CD4-positive, alpha-beta T cell (primary cell): ENCODE measurements at regions not wholly inside any gene's neighbourhood (a gene's known extent, or its start where the extent isn't known, plus 50 kb on each side); places are given as distances from the start of the nearest gene placed in this dataset.

Experiments
- ATAC-seq: fragments of 200-7000 bp; cut with Tn5 transposase; one replicate; pipeline ENCODE4 v1.10.0; 2022; ENCODE audit warnings: mild to moderate bottlenecking; ENCODE audit not compliant: poor library complexity
- CTCF ChIA-PET: fragments of 350-600 bp; sonication (Branson Sonifier 250); formaldehyde crosslinking; loops from one replicate; lab custom pipeline; 2021; ENCODE audit warnings: antibody characterized with exemption, inconsistent platforms; lab: Charles Lee
- POLR2A ChIA-PET: fragments of 350-600 bp; sonication (Branson Sonifier 250); formaldehyde crosslinking; loops from one replicate; lab custom pipeline; 2021; ENCODE audit warnings: antibody characterized with exemption, inconsistent platforms; lab: Charles Lee
- DNase-seq, 14 experiments: peaks; one replicate each; pipeline ENCODE4 v3.0.0-alpha.2; 2013 to 2020; ENCODE audit warnings: mixed read lengths in 2 of 14
- H3K27ac ChIP-seq, 2 donors: one replicate each; pipeline versions ENCODE4 v1.5.1 to v1.7.0; 2013; ENCODE audit warnings: low read length in 2 of 2, low read depth in 1 of 2, mild to moderate bottlenecking in 1 of 2
- H3K27me3 ChIP-seq, 2 experiments: 1 replicate in 1 of 2; 2 replicates in 1 of 2; pipeline versions ENCODE4 v1.6.1 to v1.7.0; 2013; ENCODE audit warnings: low read length in 2 of 2, control low read depth in 1 of 2, mild to moderate bottlenecking in 1 of 2, moderate library complexity in 1 of 2; ENCODE audit not compliant: insufficient read depth in 2 of 2, control insufficient read depth in 1 of 2
- H3K36me3 ChIP-seq: one replicate; pipeline ENCODE4 v1.6.1; 2013; ENCODE audit warnings: low read length, control low read depth; ENCODE audit not compliant: insufficient read depth
- H3K4me1 ChIP-seq: one replicate; pipeline ENCODE4 v1.6.1; 2013; ENCODE audit warnings: low read length, control low read depth; ENCODE audit not compliant: insufficient read depth
- H3K4me3 ChIP-seq: one replicate; pipeline ENCODE4 v1.5.1; 2013; ENCODE audit warnings: mild to moderate bottlenecking, low read length, moderate library complexity
- H3K9me3 ChIP-seq, 2 experiments: 1 replicate in 1 of 2; 2 replicates in 1 of 2; pipeline versions ENCODE4 v1.6.1 to v1.7.0; 2013; ENCODE audit warnings: low read length in 2 of 2, mild to moderate bottlenecking in 2 of 2, control low read depth in 1 of 2, moderate library complexity in 1 of 2; ENCODE audit not compliant: control insufficient read depth in 1 of 2, insufficient read depth in 1 of 2
- H3K27ac Mint-ChIP-seq: one replicate; pipeline ENCODE4 v1.8.0; 2020; ENCODE audit warnings: mixed read lengths
- H3K27me3 Mint-ChIP-seq: one replicate; pipeline ENCODE4 v1.8.0; 2021; ENCODE audit warnings: mixed read lengths
- H3K36me3 Mint-ChIP-seq: one replicate; pipeline ENCODE4 v1.8.0; 2021; ENCODE audit warnings: low read depth, mixed read lengths
- H3K4me1 Mint-ChIP-seq: one replicate; pipeline ENCODE4 v1.8.0; 2021; ENCODE audit warnings: low read depth, mixed read lengths
- H3K4me3 Mint-ChIP-seq: one replicate; pipeline ENCODE4 v1.8.0; 2020; ENCODE audit warnings: mild to moderate bottlenecking, mixed read lengths
- H3K9me3 Mint-ChIP-seq: one replicate; pipeline ENCODE4 v1.8.0; 2020; ENCODE audit warnings: mixed read lengths
- intact Hi-C, 2 experiments: fragments of 100-400 bp; cut with DNase I in 1 of 2; cut with micrococcal nuclease in 1 of 2; formaldehyde crosslinking; loops; one replicate each; pipeline versions ENCODE4 v1.15.1 to v1.9.0; 2023 to 2025; cut with DNase I, micrococcal nuclease
- TF ChIP-seq, protein P1 (sequence below): fragments of 200-600 bp; IDR thresholded peaks from one replicate; pipeline ENCODE4 v1.8.0; 2022; ENCODE audit warnings: antibody characterized with exemption, mild to moderate bottlenecking

GRCh38 chr21:27561116-27561515, 594.2 kb upstream of the ADAMTS5 start:
- Histone ChIP-seq H3K36me3 (no peaks in the 10 kb centered on the region), H3K9me3 (no peaks in the 10 kb centered on the region), H3K27ac (no peak overlapping the region), H3K4me1 (no peaks in the 10 kb centered on the region), H3K4me3 (no peak overlapping the region), H3K27me3 (no peaks in the 10 kb centered on the region)
- intact Hi-C loops: no loop called here
- ATAC-seq (no peak), DNase-seq (no peak)
- H3K4me3 Mint-ChIP-seq: no peak overlapping the region
- H3K27me3 Mint-ChIP-seq: no peaks in the 10 kb centered on the region
- H3K9me3 Mint-ChIP-seq: peaks cover 2% of the 10 kb centered on the region
- TF ChIP-seq, protein P1, sequence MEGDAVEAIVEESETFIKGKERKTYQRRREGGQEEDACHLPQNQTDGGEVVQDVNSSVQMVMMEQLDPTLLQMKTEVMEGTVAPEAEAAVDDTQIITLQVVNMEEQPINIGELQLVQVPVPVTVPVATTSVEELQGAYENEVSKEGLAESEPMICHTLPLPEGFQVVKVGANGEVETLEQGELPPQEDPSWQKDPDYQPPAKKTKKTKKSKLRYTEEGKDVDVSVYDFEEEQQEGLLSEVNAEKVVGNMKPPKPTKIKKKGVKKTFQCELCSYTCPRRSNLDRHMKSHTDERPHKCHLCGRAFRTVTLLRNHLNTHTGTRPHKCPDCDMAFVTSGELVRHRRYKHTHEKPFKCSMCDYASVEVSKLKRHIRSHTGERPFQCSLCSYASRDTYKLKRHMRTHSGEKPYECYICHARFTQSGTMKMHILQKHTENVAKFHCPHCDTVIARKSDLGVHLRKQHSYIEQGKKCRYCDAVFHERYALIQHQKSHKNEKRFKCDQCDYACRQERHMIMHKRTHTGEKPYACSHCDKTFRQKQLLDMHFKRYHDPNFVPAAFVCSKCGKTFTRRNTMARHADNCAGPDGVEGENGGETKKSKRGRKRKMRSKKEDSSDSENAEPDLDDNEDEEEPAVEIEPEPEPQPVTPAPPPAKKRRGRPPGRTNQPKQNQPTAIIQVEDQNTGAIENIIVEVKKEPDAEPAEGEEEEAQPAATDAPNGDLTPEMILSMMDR: no peak
- POLR2A ChIA-PET: interaction anchor here (0.6 kb wide), 1 partner anchor 25 kb away, joined by 3 read pairs; no protein-coding TSS in a partner anchor
- no peaks in the 10 kb centered on the region for H3K4me1 Mint-ChIP-seq
- no peaks in the 10 kb centered on the region for H3K36me3 Mint-ChIP-seq
- CTCF ChIA-PET: no interaction called here
- no peak overlapping the region for H3K27ac Mint-ChIP-seq

- H3K4me1 Mint-ChIP-seq: no peaks in the 10 kb centered on the region
- ATAC-seq: no peak
- Histone ChIP-seq H3K9me3 (peaks cover under 1 to 1% of the 10 kb centered on the region in 2 experiments), H3K36me3 (no peaks in the 10 kb centered on the region), H3K4me1 (no peaks in the 10 kb centered on the region), H3K27ac (no peak overlapping the region), H3K27me3 (no peaks in the 10 kb centered on the region), H3K4me3 (no peak overlapping the region)
- no peak overlapping the region for H3K4me3 Mint-ChIP-seq
- H3K9me3 Mint-ChIP-seq: peaks cover 6% of the 10 kb centered on the region
- TF ChIP-seq, protein P1: no peak
- intact Hi-C loops: no loop called here
- ChIA-PET POLR2A (no interaction called here), CTCF (no interaction called here)
- H3K27ac Mint-ChIP-seq: no peak overlapping the region
- no peaks in the 10 kb centered on the region for H3K36me3 Mint-ChIP-seq
- no peaks in the 10 kb centered on the region for H3K27me3 Mint-ChIP-seq
- DNase-seq: no peak
Measured at GRCh38 chr21:27557356-27557755, 590.5 kb upstream of the ADAMTS5 start.

- no peaks in the 10 kb centered on the region for H3K27me3 ChIP-seq
- H3K4me3 ChIP-seq: no peak overlapping the region
- H3K27ac ChIP-seq: no peak overlapping the region
- no peak overlapping the region for H3K27ac Mint-ChIP-seq
- H3K27me3 Mint-ChIP-seq: no peaks in the 10 kb centered on the region
- H3K9me3 Mint-ChIP-seq: peaks cover 6% of the 10 kb centered on the region
- TF ChIP-seq, protein P1: no peak
- POLR2A ChIA-PET: no interaction called here
- ATAC-seq (no peak), DNase-seq (no peak)
- CTCF ChIA-PET: no interaction called here
- H3K36me3 Mint-ChIP-seq: no peaks in the 10 kb centered on the region
- H3K36me3 ChIP-seq: no peaks in the 10 kb centered on the region
- intact Hi-C loops: no loop called here
- H3K4me3 Mint-ChIP-seq: no peak overlapping the region
- H3K9me3 ChIP-seq: peaks cover 4% of the 10 kb centered on the region in 2 experiments
- no peaks in the 10 kb centered on the region for H3K4me1 Mint-ChIP-seq
- H3K4me1 ChIP-seq: no peaks in the 10 kb centered on the region
Measured at GRCh38 chr21:27555996-27556395, 589.1 kb upstream of the ADAMTS5 start.
